ENCODE measurements at regions not wholly inside any gene's neighbourhood (a gene's known extent, or its start where the extent isn't known, plus 50 kb on each side); places are given as distances from the start of the nearest gene placed in this dataset.
"Not testable (repeated sequence)": the region's sequence is repeated elsewhere in the genome, so short reads cannot be mapped to it uniquely, and the experiment has no call there.

DNA sequence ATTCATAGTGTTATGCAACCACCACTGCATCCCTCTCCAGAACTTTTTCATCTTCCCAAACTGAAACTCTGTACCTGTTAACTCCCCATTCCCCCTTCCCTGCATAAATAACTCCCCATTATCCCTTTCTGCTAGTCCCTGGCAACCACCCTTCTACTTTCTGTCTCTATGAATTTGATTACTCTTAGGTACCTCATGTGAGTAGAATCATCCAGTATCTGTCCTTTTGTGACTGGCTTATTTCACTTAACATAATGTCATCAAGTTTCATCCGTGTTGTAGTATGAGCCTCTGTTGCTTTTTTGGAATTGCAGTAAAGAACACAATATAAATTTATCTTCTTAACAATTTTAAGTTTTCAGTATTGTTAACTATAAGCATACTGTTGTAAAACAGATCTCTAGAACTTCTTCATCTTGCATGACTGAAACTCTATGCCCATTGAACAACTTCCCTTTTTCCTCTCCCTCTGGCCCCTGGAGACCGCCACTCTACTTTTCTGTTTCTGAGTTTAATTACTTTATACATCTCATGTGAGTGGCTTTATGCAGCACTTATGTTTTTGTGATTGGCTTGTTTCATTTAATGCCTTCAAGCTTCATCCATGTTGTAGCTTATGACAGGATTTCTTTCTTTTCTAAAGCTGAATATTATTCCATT is 87.3 kb upstream of the ABCC4 start:
- peak in 1 of 3 donors; percentile 30 for DNase-seq (ENCODE audit: low read depth in 2 of 3, low spot score in 2 of 3)

DNA sequence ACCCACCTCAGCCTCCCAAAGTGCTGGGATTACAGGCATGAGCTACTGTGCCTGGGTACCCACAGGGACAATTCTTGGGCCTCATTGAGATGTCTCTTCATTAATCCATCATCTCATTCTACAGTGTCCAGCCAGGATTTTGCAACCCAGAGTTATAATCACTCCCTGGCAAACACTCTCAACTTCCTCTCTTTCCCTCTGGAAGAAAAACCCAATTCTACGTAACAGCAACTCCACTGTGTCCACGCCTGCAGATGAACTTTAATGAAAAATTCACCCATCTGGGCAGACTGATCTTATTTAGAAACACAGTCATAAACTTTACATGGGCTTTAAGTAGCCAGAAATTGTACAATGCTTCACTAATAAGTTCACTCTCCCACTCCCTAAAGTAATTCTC is 90.1 kb upstream of the ABCC4 start:
- no peak for DNase-seq (ENCODE audit: low read depth in 2 of 3, low spot score in 2 of 3)

DNA sequence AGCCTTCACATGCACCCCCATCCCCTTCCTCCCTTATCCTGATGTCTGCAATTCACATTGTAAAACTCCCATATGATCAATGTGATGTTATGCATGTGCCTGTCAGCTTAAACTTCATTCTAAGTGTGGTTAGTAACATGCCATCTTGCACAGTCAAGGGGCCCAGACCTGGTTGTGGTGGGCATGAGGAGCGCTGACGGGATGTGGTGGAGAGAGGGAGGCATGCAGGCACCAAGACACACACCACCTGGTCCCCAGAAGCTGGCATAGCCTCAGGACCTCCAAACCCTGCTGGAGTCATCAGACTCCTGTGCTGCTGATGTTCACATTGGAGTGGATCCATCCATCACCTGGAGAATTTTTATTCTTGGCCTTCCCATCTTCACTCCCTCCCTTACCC is 90.5 kb upstream of the ABCC4 start:
- no peak for DNase-seq (ENCODE audit: low read depth in 2 of 3, low spot score in 2 of 3)

DNA sequence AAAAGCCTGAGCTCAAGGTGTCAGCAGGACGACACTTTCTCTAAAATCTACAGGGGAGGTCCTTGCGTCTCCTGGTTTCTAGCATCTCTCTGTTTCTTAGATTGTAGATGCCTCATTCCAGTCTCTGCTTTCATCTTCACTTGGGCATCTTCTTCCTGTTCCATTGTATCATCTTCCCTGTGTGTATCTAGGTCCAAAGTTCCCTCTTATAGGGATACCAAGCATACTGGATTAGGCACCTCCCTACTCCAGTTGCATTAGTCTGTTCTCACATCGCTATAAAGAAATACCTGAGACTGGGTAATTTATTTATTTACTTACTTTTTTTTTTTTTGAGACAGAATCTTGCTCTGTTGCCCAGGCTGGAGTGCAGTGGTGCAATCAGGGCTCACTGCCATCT is 91.3 kb upstream of the ABCC4 start:
- no peak for DNase-seq (ENCODE audit: low read depth in 2 of 3, low spot score in 2 of 3)

DNA sequence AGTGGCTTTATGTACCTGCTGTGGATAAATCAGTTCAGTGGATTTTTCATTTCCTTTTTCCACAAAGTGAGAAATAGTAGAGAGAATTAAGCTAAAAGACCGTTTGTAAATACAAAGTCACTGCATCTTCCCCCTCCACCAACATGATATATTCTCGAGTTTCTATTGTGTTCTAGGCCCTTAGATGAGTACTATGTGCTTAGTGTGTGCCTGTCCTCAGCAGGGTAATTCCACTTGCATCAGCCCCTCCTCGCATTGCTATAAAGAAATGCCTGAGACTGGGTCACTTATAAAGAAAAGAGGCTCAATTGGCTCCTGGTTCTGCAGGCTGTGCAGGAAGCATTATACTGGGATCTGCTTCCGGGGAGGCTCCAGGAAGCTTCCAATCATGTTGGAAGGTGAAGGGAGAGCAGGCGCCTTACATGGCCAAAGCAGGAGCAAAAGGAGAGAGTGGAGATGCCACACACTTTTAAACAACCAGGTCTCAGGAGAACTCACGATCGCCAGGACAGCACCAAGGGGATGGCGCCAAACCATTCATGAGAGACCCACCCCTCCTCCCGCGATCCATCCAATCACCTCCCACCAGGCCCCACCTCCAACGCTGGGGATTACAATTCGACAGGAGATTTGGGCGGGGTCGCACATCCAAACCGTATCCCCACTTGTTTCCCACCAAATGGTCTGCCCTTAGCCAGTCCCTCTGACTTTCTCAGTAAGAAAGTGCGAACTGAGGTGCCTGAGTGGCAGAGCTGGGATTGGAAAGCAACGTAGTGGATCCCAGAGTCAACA is 102.3 kb upstream of the ABCC4 start:
- no peak for DNase-seq (ENCODE audit: low read depth in 2 of 3, low spot score in 2 of 3)

DNA sequence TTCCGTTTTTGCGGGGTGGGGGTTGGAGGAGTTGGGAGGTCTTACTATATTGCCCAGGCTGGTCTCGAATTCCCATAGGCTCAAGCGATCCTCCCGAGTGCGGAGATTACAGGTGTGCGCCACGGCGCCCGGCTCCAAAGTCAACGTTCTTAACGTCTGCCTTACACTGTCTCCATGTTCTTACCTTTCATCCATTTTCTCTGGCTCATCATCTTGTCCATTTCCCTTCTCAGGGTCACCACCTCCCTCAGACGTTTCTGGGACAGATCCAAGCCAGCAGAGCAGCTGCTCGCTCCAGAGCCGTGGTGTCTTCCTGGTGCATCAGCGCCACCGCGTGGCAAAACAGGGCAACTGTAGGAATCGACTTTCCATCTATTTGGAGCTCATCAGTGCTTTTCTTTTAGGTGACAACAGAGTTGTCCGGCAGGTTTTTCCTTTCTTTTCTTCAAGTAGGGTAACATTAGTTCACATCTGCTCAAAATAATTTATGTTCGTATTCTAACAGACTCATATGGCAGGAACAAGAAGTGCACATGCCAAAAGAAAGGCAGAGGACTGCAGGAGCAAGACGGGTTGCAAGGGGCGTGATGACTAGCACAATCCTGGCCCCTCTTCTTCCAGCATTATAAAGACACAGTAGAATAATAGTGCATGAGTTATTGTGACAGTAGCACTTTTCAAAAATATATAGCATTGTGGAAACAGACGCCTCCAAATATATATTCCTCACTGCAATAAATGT is 103.1 kb upstream of the ABCC4 start:
- peak; percentile 54 to 84 (median 74) for DNase-seq (ENCODE audit: low read depth in 2 of 3, low spot score in 2 of 3)

DNA sequence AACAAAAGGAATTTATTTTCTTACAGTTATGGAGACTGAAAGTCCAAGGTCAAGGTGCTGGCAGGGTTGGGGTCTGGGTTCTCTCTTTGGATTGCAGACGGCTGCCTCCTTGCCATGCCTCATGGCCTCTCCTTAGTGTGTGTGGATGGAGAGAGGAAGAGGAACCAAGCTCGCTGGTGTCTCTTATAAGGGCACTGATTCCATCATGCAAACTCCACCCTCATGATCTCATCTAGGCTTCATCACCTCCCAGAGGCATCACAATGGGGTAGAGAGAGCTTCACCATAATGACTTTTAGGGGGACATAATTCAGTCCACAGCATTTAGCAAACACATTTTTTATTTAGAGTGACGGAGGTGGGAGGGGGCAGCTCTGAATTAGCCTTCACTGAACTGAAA is 104.9 kb upstream of the ABCC4 start:
- DNase-seq (ENCODE audit: low read depth in 2 of 3, low spot score in 2 of 3) = no peak

DNA sequence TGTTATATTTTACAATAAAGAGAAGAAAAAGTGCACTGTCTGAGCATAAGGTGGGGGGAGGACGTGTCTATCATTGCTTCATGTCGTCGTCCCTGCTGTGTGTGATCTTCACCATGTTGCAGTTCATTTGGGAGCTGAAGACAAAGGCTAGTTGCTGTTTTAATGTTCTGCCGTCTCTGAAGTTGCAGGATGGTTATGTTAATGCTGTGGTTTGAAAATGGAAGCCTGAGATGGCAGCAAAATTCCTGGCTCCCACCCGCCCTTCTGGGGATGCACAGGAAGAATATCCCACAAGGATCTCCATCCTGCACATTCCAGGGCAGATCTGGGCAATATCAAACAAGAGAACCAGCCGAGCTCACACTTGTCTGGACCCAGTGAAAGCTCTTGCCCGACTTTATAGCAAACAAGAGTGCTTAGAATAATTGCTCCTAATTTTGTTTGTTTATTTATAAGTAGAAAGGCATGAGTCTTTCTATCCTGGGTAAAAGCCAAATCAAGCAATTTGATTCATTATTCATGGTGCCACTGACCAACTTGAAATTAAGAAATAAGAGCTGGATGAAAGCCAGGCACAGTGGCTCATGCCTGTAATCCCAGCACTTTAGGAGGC is 110.3 kb upstream of the ABCC4 start:
- no peak for DNase-seq (ENCODE audit: low read depth in 2 of 3, low spot score in 2 of 3)

DNA sequence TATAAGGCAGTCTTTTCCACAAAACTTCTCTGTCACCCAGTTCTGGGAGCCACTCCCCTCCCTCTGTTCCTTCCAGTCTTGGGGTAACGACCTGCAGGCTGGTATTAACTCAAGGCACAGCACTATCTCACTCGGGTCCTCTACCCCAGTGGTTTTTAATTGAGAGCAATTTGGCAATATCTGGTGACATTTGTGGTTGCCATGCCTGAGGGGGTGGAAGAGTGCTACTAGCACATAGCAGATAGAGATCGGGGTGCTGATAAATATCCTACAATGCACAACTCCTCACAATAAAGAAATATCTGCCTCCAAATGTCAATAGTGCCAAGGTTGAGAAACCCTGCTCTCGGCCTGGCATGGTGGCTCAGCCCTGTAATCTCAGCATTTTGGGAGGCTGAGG is 117.7 kb upstream of the ABCC4 start:
- DNase-seq (ENCODE audit: low read depth in 2 of 3, low spot score in 2 of 3) = peak in 1 of 3 donors; percentile 9

DNA sequence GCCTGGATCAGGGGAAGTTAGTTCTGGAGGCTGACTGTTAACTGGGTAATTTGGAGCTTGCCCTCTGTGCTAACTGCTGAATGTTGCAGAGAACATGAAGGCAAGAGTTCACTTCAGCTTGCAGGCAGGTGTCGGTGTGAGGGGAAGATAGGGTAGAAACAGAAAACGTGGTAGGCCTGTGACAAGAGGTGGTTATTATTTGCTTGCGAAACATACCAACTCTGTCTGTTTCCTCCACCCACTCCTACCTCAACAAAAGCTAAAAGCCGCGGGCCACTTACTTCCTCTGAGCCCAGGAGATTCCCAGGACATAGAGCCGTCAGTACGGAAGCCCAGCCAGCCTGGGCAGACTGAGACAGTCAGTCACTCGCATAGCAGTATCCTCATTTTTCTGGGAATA is 119.2 kb upstream of the ABCC4 start:
- peak in 1 of 3 donors; percentile 27 for DNase-seq (ENCODE audit: low read depth in 2 of 3, low spot score in 2 of 3)

DNA sequence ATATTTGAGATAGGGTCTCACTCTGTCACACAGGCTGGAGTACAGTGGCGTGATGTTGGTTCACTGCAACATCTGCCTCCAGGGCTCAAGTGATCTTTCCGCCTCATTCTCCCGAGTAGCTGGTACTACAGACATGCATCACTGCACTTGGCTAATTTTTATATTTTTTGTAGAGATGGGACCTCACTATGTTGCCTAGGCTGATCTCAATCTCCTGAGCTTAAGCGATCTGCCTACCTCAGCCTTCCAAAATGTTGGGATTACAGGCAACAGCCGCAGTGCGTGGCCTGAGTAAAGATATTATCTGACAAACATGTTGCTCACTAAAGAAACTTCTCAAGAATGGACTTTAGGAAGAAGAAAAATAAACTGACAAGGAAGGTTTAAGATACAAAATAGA is 125.4 kb upstream of the ABCC4 start:
- no peak for DNase-seq (ENCODE audit: low read depth in 2 of 3, low spot score in 2 of 3)

DNA sequence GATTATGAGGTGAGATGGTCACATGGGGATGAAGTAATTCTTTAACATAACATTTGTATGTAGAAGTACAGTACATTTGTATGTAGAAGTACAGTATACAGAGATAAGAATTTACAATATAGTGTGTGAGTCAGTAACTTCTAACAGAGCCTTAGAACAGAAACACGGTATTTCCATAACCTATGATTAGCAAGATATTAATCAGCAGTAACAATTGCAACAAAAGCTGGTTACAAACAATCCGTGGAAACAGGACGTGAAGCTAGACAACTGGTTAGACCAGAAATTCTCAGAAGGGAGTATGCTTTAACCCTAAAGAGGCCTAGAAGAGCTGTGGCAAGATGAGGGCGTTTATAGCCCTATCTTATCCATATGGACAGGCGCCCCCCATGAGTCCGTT is 122.0 kb upstream of the CLDN10 start:
- DNase-seq (ENCODE audit: low read depth in 2 of 3, low spot score in 2 of 3) = not testable (repeated sequence)

DNA sequence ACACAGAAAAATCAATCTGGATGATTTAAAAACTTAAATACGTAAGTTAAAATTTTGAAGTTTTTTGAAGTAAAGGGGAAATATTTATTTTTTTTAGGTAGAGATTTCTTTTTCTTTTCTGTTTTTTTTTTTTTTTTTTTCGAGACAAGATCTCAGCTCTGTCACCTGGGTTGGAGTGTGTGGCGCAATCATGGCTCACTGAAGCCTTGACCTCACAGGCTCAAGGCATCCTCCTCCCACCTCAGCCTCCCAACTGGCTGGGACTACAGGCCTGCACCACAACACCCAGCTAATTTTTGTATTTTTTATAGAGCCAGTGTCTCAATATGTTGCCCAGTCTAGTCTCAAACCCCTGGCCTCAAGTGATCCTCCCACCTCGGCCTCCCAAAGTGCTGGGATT is 120.4 kb upstream of the CLDN10 start:
- no peak for DNase-seq (ENCODE audit: low read depth in 2 of 3, low spot score in 2 of 3)

DNA sequence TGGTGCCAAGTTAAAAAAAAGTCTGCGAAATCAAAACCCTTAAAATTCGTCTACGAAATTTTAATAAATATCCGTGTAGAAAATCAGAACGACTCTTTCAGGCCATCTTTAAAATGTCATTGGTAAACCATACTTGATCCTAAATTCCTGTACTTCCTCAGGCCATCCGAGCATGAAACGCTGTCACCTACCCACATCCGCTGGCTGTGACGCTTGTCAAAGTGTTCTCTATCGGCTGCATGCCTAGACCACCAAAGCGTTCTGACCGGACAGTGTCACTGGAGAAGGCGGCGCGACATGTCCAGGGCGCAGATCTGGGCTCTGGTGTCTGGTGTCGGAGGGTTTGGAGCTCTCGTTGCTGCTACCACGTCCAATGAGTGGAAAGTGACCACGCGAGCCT is 119.0 kb upstream of the CLDN10 start:
- no peak for DNase-seq (ENCODE audit: low read depth in 2 of 3, low spot score in 2 of 3)

DNA sequence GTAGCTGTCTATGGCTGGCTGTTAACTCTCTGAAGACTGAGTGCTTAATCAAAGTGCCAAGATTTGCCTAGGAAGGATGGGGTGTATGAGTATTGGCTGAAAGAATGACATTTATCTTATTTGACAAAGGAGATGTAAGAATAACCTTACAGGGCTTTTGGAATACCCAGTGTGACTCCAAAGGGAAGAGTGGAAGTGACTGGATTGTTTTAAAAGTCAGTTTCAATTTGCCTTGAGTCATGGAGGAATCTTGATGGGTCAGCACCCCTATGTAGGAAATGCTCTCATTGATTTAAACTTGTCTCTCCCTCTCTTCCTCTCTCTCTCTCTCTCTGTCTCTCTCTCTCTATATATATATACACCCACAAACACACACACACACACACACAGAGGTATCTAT is 118.4 kb upstream of the CLDN10 start:
- DNase-seq (ENCODE audit: low read depth in 2 of 3, low spot score in 2 of 3) = no peak

DNA sequence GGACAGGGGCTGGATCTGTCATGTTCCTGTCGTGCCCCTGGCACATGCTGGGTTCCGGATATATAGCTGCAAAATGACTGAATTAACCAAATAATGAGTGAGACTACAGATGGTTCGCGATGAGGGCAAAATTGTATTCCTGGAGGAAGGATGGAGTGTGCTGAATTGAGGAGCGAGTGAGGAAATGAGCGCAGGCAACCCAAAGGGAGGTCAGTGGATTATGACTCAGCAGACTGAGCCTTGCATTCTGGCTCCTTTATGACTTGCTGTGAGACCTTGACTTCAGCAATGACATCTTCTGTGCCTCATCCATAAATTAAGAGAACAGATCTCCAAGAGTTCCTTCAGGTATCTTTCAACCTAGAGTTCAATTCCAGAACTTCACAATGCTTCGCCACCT is 115.0 kb upstream of the CLDN10 start:
- no peak for DNase-seq (ENCODE audit: low read depth in 2 of 3, low spot score in 2 of 3)

DNA sequence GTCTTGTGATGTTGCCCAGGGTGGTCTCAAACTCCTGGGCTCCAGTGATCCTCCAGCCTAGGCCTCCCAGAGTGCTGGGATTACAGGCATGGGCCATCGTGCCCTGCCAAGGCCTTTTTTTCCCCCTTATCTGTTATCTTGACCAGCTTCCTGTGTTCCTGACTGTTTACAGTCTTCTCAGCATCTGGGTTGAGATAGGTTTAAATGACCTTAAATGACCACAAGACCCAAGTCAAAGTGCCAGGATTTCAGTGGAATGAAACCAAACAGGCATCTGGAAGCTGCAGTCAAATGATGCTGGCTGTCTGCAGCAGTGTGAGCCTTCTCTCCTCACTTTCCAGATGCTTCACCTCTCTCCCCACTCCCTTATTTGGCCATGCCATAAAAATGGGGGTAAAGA is 114.2 kb upstream of the CLDN10 start:
- no peak for DNase-seq (ENCODE audit: low read depth in 2 of 3, low spot score in 2 of 3)

DNA sequence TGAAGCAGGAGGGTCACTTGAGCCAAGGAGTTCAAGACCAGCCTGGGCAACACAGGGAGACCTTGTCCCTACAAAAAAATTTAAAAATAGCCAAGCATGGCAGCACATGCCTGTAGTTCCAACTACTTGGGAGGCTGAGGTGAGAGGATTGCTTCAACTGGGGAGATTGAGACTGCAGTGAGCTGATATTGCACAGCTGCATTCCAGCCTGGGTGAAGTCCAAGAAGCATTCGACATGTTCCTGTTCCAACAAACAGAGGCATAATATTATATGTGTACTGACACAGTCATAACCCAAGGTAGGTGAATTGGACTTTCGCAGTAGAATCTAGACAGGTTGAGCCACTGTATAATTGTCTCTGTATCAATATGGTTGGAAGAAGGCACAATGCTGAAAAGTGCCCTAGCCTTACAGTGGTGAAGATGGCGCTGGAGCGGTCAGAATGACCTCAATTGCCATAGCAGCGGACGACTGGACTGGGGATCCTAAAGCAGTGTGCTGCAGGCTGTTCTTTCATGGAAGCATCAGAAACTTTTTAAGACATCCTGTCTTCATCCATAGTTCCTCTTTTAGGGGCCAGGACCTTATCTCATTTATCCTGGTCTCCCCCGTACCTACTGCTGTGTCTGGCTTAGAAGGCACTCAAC is 112.0 kb upstream of the CLDN10 start:
- no peak for DNase-seq (ENCODE audit: low read depth in 2 of 3, low spot score in 2 of 3)

DNA sequence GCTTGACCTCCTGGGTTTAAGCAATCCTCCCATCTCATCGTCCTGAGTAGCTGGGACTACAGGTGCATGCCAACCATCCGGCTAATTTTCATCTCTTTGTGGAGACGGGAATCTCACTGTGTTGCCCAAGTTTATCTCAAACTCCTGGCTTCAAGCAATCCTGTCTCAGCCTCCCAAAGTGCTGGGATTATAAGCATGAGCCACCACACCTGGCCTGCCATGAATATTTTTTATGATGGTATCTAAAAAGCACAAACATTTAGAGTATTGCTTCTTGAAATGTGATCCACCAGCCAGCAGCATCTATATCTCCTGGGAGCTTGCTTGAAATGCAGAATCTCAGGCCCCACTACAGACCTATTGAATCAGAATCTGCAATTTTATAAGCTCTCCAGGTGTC is 111.2 kb upstream of the CLDN10 start:
- no peak for DNase-seq (ENCODE audit: low read depth in 2 of 3, low spot score in 2 of 3)

DNA sequence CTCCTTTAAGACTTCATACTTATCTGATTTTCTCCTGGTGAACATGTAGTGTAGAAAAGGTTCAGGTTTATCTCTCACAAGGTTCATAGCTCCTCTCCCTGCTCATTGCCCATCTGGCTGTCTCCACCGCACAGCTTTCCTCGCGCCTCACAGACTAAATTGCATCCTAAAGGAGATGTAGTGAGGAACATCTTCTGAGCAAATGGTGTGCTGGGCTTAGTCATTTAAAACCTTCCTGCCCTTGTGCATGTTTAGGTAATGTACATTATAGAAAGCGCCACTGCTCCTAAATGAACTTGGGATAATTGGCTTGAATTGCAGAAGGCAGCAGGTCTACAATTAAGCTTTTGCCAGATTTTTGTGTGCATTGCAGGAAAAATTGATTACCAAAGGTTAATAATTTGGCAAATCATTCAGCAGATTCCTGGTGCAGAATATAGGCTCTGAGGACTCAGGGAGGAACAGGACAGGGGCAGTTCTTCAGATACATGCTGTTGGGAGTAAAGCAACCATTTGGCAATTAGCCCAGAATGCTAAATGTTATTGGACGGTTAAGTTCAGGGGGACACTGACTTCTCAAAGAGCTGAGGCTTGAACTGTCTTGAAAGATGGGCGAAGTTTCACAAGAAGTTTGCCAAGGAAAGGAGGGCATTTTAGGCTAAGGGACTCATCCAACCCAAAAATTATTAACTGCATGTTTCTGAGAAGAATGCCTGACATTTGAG is 108.4 kb upstream of the CLDN10 start:
- DNase-seq (ENCODE audit: low read depth in 2 of 3, low spot score in 2 of 3) = no peak

Data from hematopoietic multipotent progenitor cell (in vitro differentiated cells).